Uterus (tissue), 2 donors: ENCODE measurements at regions not wholly inside any gene's neighbourhood (a gene's known extent, or its start where the extent isn't known, plus 50 kb on each side); places are given as distances from the start of the nearest gene placed in this dataset.

Experiments used
- POLR2A ChIP-seq, 2 donors: fragments of 450-650 bp; IDR thresholded peaks; one replicate each; pipeline ENCODE4 v1.6.1; 2016; ENCODE audit warnings: antibody characterized with exemption in 2 of 2, mild to moderate bottlenecking in 1 of 2, moderate library complexity in 1 of 2
- TF ChIP-seq, protein P1 (sequence below), 4 experiments: fragments of 200-600 bp in 2 of 4; fragments of 450-650 bp in 2 of 4; sonication (generic) in 2 of 4; IDR thresholded peaks; one replicate each; pipeline ENCODE4 v1.5.1; 2016 to 2019; ENCODE audit warnings: antibody characterized with exemption in 4 of 4, mild to moderate bottlenecking in 2 of 4, moderate library complexity in 1 of 4

DNA sequence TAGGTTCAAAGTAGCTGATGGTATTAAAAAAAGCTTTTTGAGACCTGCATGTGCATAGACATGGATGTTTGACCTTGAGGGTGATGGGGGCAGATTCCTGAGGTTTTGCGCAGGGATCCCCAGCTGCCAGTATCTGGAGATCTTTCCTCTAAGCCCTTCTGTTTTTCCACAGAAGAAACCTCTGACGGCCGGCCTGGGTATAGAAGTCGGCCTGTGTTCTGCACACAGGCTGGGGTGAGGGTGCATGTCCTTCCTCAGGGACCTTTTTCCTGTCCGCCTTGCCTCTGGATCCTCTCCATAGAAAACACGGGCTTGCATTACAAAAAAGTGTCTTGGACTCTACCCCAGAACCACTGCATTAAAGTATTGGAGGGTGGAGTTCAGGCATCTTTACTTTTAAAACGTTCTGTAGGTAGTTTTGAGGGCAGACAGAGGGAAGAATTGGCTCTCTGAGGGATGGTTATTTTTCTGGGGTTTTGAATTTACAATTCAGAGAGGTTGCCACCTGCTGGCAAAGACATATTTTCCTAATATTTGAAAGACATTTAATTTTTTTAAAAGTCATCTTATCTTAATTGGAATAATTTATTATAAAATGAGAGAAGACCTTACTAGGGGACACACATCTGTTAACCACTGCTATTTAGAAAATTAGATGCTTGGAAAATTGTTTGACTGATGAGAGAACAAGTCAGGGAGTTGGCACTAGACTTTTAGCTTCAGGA, 350.6 kb downstream of the DCDC2C start:
- TF ChIP-seq, protein P1, sequence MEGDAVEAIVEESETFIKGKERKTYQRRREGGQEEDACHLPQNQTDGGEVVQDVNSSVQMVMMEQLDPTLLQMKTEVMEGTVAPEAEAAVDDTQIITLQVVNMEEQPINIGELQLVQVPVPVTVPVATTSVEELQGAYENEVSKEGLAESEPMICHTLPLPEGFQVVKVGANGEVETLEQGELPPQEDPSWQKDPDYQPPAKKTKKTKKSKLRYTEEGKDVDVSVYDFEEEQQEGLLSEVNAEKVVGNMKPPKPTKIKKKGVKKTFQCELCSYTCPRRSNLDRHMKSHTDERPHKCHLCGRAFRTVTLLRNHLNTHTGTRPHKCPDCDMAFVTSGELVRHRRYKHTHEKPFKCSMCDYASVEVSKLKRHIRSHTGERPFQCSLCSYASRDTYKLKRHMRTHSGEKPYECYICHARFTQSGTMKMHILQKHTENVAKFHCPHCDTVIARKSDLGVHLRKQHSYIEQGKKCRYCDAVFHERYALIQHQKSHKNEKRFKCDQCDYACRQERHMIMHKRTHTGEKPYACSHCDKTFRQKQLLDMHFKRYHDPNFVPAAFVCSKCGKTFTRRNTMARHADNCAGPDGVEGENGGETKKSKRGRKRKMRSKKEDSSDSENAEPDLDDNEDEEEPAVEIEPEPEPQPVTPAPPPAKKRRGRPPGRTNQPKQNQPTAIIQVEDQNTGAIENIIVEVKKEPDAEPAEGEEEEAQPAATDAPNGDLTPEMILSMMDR (IDR thresholded peaks at IDR 0.05), result no peak
- no peak for TF ChIP-seq POLR2A (IDR thresholded peaks at IDR 0.05)
